Lower leg skin (tissue), 3 donors: ENCODE measurements at regions not wholly inside any gene's neighbourhood (a gene's known extent, or its start where the extent isn't known, plus 50 kb on each side); places are given as distances from the start of the nearest gene placed in this dataset.

Source experiments
- POLR2A ChIP-seq, 2 donors: fragments of 450-650 bp; IDR thresholded peaks; one replicate each; pipeline ENCODE4 v1.6.1; 2016 to 2017; ENCODE audit warnings: antibody characterized with exemption in 2 of 2, mild to moderate bottlenecking in 1 of 2, moderate library complexity in 1 of 2
- TF ChIP-seq, protein P1 (sequence below), 3 donors: fragments of 450-650 bp; IDR thresholded peaks; one replicate each; pipeline ENCODE4 v1.5.1; 2016; ENCODE audit warnings: antibody characterized with exemption in 3 of 3, mild to moderate bottlenecking in 3 of 3, moderate library complexity in 2 of 3

DNA sequence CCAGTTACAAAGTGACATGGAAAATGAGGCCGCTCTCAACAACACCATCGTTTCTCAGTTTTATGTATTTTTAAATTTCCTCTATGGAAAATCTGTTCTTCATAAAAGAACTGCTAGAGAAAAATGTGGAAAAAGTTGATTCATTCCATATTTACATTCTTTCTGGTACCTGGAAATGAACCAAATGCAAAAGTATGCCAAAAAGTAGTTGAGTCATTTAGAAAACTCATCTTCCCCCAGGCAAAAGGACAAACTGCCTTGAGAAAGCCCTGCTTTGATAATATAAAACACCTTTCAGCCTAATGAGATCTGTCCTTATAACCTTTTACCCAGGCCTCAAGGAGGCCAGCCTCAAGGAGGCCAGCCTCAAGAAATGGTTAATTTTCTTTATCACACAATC lies 283.0 kb upstream of the VEPH1 start:
- TF ChIP-seq POLR2A (IDR thresholded peaks at IDR 0.05) = no peak
- TF ChIP-seq, protein P1, sequence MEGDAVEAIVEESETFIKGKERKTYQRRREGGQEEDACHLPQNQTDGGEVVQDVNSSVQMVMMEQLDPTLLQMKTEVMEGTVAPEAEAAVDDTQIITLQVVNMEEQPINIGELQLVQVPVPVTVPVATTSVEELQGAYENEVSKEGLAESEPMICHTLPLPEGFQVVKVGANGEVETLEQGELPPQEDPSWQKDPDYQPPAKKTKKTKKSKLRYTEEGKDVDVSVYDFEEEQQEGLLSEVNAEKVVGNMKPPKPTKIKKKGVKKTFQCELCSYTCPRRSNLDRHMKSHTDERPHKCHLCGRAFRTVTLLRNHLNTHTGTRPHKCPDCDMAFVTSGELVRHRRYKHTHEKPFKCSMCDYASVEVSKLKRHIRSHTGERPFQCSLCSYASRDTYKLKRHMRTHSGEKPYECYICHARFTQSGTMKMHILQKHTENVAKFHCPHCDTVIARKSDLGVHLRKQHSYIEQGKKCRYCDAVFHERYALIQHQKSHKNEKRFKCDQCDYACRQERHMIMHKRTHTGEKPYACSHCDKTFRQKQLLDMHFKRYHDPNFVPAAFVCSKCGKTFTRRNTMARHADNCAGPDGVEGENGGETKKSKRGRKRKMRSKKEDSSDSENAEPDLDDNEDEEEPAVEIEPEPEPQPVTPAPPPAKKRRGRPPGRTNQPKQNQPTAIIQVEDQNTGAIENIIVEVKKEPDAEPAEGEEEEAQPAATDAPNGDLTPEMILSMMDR (IDR thresholded peaks at IDR 0.05) = no peak
